ENCODE measurements at regions not wholly inside any gene's neighbourhood (a gene's known extent, or its start where the extent isn't known, plus 50 kb on each side); places are given as distances from the start of the nearest gene placed in this dataset.
"Not testable (repeated sequence)": the region's sequence is repeated elsewhere in the genome, so short reads cannot be mapped to it uniquely, and the experiment has no call there.

DNA sequence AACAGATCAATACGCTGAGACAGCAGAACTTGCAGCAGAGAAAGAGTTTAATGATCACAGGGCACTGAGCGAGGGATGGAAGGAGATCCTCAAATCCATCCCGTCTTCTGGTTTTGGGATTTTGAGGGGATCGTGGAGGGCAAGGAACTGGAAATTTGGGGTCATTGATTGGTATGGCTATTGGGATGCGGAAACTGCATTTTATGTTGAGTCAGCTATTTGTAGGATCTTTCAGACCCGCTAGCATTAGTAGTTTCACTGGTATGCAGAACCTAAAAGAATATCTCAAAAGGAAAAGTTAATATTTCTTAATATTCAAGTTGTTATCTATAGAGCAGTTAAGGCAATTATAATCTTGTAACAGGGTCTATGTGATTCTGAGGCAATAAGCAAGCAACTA, 771.7 kb upstream of the CTNND2 start:
- DNase-seq (ENCODE audit: low read depth in 4 of 4, low spot score in 2 of 4): no peak

DNA sequence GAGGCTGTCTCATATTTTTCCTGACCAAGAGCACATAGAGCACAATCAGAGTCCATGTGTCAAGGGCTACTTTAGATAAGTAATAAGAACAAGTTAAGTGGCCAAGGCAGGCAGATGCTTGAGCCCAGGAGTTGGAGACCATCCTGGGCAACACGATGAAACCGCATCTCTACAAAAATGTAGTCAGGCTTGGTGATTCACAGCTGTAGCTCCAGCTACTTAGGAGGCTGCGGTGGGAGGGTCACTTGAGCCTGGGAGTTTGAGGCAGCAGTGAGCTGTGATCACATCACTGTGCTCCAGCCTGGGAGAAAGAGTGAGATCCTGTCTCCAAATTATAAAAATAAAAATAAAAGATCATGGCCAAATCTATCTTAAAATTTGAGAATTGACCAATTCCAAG, 767.9 kb upstream of the CTNND2 start:
- no peak for DNase-seq (ENCODE audit: low read depth in 4 of 4, low spot score in 2 of 4)

- DNase-seq (ENCODE audit: low read depth in 4 of 4, low spot score in 2 of 4): no peak
These were observed 765.1 kb upstream of the CTNND2 start for GRCh38 chr5:12669326-12669725.

DNA sequence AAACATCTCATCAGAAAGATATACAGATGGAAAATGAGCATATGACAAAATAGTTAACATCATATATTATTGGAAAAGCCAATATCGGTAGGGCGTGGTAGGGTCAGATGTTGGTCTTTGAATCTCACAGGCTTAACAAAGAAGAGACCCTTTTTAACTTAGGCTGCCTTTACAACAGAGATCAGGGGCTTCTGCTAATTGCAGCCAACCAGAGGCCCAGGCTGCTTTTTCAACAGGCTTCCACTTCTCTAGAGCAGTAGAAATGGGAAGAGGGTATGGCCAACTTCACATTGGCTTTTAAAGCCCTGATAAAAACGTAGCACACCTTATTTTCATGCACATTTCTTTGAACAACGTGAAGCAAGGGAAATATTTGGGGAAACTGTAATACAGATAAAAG, 764.3 kb upstream of the CTNND2 start:
- no peak for DNase-seq (ENCODE audit: low read depth in 4 of 4, low spot score in 2 of 4)

DNA sequence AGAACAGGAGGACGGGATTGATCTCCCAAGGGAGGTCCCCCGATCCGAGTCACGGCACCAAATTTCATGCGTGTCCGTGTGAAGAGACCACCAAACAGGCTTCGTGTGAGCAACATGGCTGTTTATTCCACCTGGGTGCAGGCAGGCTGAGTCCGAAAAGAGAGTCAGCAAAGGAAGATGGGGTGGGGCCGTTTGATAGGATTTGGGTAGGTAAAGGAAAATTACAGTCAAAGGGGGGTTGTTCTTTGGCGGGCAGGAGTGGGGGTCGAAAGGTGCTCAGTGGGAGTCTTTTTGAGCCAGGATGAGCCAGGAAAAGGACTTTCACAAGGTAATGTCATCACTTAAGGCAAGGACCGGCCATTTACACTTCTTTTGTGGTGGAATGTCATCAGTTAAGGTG, 763.6 kb upstream of the CTNND2 start:
- not testable (repeated sequence) for DNase-seq (ENCODE audit: low read depth in 4 of 4, low spot score in 2 of 4)

DNA sequence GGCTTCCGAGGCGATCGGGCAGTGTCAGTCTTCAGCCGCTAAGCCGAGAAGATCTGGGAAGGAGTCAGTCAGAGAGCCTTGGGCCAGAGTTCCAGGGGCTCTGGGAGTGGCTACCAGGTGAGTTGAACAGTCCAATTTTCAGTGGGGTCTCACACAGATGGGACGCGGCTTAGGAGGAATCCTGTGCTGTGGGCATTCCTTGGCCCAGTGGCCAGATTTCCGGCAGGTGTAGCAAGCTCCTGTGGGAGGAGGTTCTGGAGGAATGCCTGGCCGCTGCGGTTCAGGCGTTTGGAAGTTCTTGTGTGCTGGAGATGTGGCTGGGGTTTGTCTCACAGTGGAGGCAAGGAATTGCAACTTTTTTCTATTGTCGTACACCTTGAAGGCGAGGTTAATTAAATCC, 761.5 kb upstream of the CTNND2 start:
- not testable (repeated sequence) for DNase-seq (ENCODE audit: low read depth in 4 of 4, low spot score in 2 of 4)

DNA sequence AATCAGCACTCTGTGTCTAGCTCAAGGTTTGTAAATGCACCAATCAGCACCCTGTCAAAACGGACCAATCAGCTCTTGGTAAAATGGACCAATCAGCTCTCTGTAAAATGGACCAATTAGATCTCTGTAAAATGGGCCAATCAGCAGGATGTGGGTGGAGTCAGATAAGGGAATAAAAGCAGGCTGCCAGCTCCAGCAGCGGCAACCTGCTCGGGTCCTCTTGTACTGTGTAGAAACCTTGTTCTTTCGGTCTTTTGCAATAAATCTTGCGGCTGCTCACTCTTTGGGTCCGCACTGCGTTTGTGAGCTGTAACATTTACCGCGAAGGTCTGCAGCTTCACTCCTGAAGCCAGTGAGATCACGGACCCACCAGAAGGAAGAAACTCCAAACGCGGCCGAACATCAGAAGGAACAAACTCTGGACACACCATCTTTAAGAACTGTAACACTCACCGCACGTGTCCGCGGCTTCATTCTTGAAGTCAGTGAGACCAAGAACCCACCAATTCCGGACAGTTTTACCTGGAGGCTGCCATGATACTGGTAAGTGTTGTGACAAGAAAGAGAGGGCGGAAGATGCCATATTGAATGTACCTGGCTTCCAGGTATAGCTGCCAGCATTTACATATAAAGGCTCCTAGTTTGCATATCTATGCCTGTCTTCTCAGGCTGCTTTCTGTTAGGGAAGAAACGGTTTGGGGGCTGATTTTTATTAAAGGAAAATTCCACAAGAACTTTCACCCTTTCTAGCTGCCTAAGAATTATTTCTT, 758.5 kb upstream of the CTNND2 start:
- DNase-seq (ENCODE audit: low read depth in 4 of 4, low spot score in 2 of 4): no peak

GRCh38 chr5:12661617-12662370, 757.5 kb upstream of the CTNND2 start:
- DNase-seq (ENCODE audit: low read depth in 4 of 4, low spot score in 2 of 4): no peak

DNA sequence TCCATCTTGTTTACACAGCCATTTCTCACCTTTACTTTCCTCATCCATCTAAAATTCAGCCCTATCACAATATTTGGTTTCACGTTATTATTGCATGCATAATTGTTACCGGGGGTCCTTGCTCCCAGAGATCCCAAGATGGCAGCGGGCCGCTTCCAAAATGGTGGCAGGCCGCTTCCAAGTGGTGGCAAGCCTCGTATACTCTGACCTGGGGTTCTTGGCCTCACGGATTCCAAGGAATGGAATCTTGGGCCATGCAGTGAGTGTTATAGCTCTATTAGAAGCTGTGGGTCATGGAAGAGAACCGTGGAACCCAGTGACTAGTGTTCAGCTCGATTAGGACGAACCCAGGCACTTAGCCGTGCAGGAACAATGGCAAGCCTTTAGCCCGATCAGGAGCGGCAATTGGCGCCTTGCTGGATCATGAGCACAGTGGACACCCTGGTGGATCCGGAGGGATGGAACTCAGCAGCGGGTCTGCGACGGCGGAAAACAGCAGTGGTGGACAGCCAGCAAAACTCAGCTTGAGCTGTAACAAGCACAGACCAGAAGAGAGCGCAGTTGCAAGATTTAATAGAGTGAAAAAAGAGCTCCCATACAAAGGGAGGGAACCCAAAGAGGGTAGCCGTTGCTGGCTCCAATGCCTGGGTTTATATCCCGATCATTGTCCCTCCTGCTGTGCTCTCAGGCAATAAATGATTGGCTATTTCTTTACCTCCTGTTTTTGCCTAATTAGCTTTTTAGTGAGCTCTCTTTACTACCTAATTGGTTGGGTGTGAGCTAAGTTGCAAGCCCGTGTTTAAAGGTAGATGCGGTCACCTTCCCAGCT, 756.2 kb upstream of the CTNND2 start:
- not testable (repeated sequence) for DNase-seq (ENCODE audit: low read depth in 4 of 4, low spot score in 2 of 4)

DNA sequence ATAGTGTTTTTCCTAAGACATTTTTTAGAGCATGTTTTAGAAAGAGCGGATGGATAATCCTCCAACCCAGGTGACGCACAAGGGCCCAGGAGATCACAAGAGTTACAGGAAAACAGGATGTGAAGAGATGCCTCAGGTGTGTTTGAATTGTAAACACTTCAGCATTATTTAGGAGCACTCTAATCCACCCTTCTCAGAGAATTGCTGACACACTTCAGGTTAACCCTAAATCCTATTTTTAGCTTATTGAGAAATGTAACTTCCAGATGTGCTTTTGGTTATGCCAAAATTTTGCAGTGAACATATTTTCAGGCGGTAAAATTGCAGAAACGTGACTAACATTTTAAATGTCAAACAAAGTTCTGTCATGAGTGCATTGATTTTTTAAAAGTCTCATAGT, 755.4 kb upstream of the CTNND2 start:
- no peak for DNase-seq (ENCODE audit: low read depth in 4 of 4, low spot score in 2 of 4)

DNA sequence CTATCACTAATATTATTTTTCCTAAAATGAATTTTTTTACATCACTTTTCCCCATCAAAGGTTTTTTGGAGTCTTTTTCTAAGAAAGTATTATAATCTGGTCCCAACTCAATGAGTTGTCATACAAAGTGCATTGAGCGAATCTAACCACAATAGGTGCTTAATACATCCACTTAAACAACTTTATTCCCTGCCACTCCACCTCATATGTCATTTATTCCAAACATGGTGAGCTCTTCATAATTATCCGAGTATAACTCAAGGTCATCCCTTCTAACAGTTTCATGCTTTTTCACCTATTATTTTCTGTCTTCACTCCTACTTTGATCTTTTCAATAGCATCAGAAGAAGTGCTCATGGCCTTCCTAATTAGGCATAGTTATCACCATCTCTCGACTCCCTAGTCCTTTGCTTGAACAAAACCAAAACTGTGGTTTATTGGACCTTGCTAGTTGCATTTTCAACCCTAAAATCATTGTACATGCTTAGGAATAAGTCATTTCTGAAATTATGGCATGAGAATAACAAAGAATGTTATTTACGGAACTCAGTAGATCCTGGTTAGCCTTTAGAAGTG, 754.7 kb upstream of the CTNND2 start:
- DNase-seq (ENCODE audit: low read depth in 4 of 4, low spot score in 2 of 4): no peak

DNA sequence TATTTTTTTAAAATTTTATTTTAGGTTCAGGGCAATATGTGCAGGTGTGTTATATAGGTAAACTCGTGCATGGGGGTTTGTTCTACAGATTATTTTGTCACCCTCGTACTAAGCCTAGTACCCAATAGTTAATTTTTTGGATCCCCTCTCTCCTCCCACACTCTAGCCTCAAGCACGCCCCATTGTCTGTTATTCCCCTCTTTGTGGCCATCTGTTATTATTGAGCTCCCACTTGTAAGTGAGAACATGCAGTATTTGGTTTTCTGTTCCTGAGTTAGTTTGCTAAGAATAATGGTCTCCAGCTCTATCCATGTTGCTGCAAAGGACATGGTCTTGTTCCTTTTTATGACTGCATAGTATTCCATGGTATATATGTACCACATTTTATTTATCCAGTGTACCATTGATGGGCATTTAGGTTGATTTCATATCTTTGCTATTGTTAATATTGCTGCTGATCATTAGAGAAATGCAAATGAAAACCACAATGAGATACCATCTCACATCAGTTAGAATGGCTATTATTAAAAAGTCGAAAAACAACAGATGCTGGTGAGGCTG, 753.7 kb upstream of the CTNND2 start:
- DNase-seq (ENCODE audit: low read depth in 4 of 4, low spot score in 2 of 4): not testable (repeated sequence)

DNA sequence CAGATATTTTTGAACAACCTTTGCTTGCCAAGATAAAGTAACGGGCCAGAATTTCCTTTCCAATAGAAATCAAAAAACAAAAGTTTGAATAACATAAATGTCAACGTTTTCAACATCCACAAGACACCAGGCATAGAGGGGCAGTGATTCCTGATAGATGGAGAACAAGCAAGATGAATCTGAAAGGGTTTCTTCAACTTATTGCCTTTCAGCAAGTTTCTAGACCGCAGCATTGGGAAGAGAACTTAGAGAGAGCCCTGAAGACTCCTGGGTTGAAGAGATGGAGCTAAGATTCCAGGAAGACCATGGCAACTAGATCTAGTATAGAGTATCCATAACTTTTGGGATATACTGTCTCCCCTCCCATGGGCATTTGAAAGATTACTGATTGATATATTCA, 751.4 kb upstream of the CTNND2 start:
- no peak for DNase-seq (ENCODE audit: low read depth in 4 of 4, low spot score in 2 of 4)

- DNase-seq (ENCODE audit: low read depth in 4 of 4, low spot score in 2 of 4): no peak
These were observed 748.0 kb upstream of the CTNND2 start for GRCh38 chr5:12652201-12652600.

DNA sequence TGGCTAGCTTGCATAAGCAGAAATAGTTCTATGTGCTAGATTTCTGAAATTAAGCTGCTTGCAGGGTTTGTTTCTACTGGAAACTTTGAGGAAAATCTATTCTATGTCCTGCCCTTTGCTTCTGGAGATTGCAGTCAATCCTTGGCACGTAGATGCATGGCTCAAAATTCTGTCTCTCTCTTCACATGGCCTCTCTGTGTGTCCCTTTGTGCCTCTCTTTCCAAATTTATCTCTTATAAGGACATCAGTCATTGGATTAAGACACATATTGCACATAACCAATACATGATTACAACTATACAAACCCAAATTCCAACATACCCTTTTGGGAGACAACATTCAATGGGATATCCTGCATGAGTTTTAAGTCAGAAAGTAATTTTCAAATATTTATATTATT, 744.3 kb upstream of the CTNND2 start:
- DNase-seq (ENCODE audit: low read depth in 4 of 4, low spot score in 2 of 4): no peak

DNA sequence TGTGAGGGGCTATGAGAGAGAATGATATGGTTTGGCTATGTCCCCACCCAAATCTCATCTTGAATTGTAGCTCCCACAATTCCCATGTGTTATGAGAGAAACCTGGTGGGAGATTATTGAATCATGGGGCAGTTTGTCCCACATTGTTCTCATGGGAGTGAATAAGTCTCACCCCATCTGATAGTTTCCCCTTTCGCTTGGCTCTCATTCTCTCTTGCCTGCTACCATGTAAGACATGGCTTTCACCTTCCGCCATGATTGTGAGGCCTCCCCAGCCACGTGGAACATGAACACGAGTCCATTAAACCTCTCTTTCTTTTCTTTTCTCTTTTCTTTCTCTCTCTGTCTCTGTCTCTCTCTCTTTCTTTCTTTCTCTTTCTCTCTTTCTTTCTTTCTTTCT, 743.4 kb upstream of the CTNND2 start:
- DNase-seq (ENCODE audit: low read depth in 4 of 4, low spot score in 2 of 4): no peak

DNA sequence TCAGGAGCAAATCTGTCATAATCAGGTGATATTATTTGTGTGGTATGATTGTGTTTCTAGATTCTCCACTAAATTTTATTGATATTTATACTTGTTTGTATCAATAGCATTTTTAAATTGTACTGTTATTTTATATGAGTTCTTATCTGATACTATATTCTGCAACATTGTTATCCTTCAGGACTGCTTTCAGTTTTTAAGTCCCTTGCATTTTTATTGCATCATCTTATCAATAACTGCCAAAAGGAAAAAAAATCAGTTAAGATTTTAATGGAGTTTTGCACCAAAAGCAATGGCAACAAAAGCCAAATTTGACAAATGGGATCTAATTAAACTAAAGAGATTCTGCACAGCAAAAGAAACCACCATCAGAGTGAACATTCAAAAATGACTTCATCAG, 741.3 kb upstream of the CTNND2 start:
- DNase-seq (ENCODE audit: low read depth in 4 of 4, low spot score in 2 of 4): no peak

DNA sequence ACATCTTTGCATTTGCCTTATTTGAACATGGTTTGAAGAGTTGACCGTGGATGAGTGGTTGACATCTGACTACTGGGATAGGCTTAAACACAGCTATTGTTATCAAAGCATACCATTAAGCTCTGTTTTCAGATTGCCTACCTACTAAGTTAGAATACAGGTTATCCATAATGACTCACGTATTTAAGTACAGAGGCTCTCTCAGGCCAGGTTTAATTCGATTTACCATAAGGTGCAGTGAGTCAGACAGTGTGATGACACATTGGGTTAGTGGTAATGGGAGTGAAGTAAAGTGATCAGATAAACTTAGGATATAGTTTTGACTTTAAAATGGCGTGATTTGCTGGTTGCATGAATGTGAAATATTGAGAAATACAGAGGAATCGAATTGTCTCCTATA, 732.0 kb upstream of the CTNND2 start:
- no peak for DNase-seq (ENCODE audit: low read depth in 4 of 4, low spot score in 2 of 4)

GRCh38 chr5:12626556-12626955, 722.3 kb upstream of the CTNND2 start:
- no peak for DNase-seq (ENCODE audit: low read depth in 4 of 4, low spot score in 2 of 4)

DNA sequence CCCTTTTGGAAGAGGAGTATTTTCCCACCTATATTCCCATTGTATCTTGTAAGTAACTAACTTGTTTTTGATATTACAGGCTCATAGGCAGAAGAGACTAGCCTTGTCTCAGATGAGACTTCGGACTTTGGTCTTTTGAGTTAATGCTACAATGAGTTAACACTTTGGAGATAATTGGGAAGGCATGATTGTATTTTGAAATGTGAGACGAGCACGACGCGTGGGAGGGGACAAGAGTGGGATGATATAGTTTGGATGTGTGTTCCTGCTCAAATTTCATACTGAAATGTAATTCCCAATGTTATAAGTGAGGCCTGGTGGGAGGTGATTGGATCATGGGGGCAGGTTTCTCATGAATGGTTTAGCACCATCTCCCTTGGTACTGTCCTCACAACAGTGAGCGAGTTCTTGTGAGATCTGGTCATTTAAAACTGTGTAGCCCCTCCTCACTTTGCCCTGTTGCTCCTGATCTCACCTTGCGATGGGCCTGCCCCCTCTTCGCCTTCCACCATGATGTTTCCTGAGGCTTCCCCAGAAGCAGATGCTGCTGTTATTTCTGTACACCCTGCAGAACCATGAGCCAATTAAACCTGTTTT, 721.5 kb upstream of the CTNND2 start:
- no peak for DNase-seq (ENCODE audit: low read depth in 4 of 4, low spot score in 2 of 4)

Measured in left renal cortex interstitium (tissue), 4 donors.